Dedifferentiated amniotic fluid mesenchymal stem cell (primary cell): ENCODE measurements at regions not wholly inside any gene's neighbourhood (a gene's known extent, or its start where the extent isn't known, plus 50 kb on each side); places are given as distances from the start of the nearest gene placed in this dataset.
A peak's percentile ranks its signal among the peaks of the same experiment; 100 is the strongest.

ENCODE experiments used
- DNase-seq: peaks from one replicate; pipeline ENCODE4 v3.0.0-alpha.2; 2016; ENCODE audit errors: extremely low spot score

GRCh38 chr21:32184065-32184464, 94.8 kb downstream of the MIS18A start:
- DNase-seq: no peak

- no peak for DNase-seq
These were observed 95.5 kb downstream of the MIS18A start for GRCh38 chr21:32183396-32183795.

- DNase-seq: no peak
These were observed 96.4 kb downstream of the MIS18A start for GRCh38 chr21:32182449-32182848.

- DNase-seq: no peak
These were observed 97.4 kb downstream of the MIS18A start for GRCh38 chr21:32181457-32181856.

- no peak for DNase-seq
These were observed 104.0 kb downstream of the MIS18A start for GRCh38 chr21:32174819-32175218.

- no peak for DNase-seq
These were observed 105.6 kb downstream of the MIS18A start for GRCh38 chr21:32173121-32173724.

GRCh38 chr21:32172106-32172505, 106.7 kb downstream of the MIS18A start:
- DNase-seq: no peak

- no peak for DNase-seq
These were observed 111.3 kb downstream of the MIS18A start for GRCh38 chr21:32167513-32167912.

GRCh38 chr21:32163386-32163785, 115.5 kb downstream of the MIS18A start:
- DNase-seq: no peak

- DNase-seq: no peak
These were observed 116.0 kb downstream of the MIS18A start for GRCh38 chr21:32162727-32163320.

GRCh38 chr21:32155226-32155625, 123.6 kb downstream of the MIS18A start:
- DNase-seq: no peak

GRCh38 chr21:32147041-32147440, 131.8 kb downstream of the MIS18A start:
- DNase-seq: no peak

GRCh38 chr21:32144851-32145250, 134.0 kb downstream of the MIS18A start:
- no peak for DNase-seq

- peak; percentile 38 for DNase-seq
These were observed 135.5 kb downstream of the MIS18A start for GRCh38 chr21:32143241-32143939.

GRCh38 chr21:32141318-32141633, 137.6 kb downstream of the MIS18A start:
- no peak for DNase-seq

- DNase-seq: no peak
These were observed 138.1 kb downstream of the MIS18A start for GRCh38 chr21:32140604-32141317.

- no peak for DNase-seq
These were observed 138.7 kb downstream of the MIS18A start for GRCh38 chr21:32140151-32140550.

- no peak for DNase-seq
These were observed 140.2 kb downstream of the MIS18A start for GRCh38 chr21:32138658-32139057.

- DNase-seq: no peak
These were observed 140.9 kb downstream of the MIS18A start for GRCh38 chr21:32137931-32138330.

- DNase-seq: no peak
These were observed 141.6 kb downstream of the MIS18A start for GRCh38 chr21:32137266-32137665.

- no peak for DNase-seq
These were observed 142.3 kb downstream of the MIS18A start for GRCh38 chr21:32136546-32136945.

- no peak for DNase-seq
These were observed 143.2 kb downstream of the MIS18A start for GRCh38 chr21:32135401-32136363.
